Raji (cell line): ENCODE measurements at regions not wholly inside any gene's neighbourhood (a gene's known extent, or its start where the extent isn't known, plus 50 kb on each side); places are given as distances from the start of the nearest gene placed in this dataset.

Experiments used
- POLR2A ChIP-seq: IDR thresholded peaks from 2 replicates; pipeline ENCODE4 v1.6.1; 2011; ENCODE audit warnings: low read depth, low read length, control low read depth; ENCODE audit not compliant: insufficient read depth

GRCh38 chr15:69669446-69669845, 216.8 kb downstream of the RPLP1 start:
- no peak for TF ChIP-seq POLR2A

GRCh38 chr15:69673291-69673881, 220.8 kb downstream of the RPLP1 start:
- TF ChIP-seq POLR2A = no peak

- no peak for TF ChIP-seq POLR2A
These were observed 223.1 kb downstream of the RPLP1 start for GRCh38 chr15:69675731-69676130.

GRCh38 chr15:69677403-69677802, 224.8 kb downstream of the RPLP1 start:
- TF ChIP-seq POLR2A = no peak

GRCh38 chr15:69679623-69680228, 227.1 kb downstream of the RPLP1 start:
- no peak for TF ChIP-seq POLR2A

- TF ChIP-seq POLR2A = no peak
These were observed 233.2 kb downstream of the RPLP1 start for GRCh38 chr15:69685512-69686452.

- no peak for TF ChIP-seq POLR2A
These were observed 234.0 kb downstream of the RPLP1 start for GRCh38 chr15:69686626-69687025.

- no peak for TF ChIP-seq POLR2A
These were observed 236.5 kb downstream of the RPLP1 start for GRCh38 chr15:69689133-69689532.

GRCh38 chr15:69691307-69692015, 238.8 kb downstream of the RPLP1 start:
- no peak for TF ChIP-seq POLR2A

GRCh38 chr15:69692342-69692741, 239.7 kb downstream of the RPLP1 start:
- TF ChIP-seq POLR2A = no peak

GRCh38 chr15:69693059-69693458, 240.4 kb downstream of the RPLP1 start:
- TF ChIP-seq POLR2A = no peak

GRCh38 chr15:69696946-69697345, 244.3 kb downstream of the RPLP1 start:
- no peak for TF ChIP-seq POLR2A

GRCh38 chr15:69697916-69698315, 245.3 kb downstream of the RPLP1 start:
- no peak for TF ChIP-seq POLR2A

GRCh38 chr15:69699096-69699495, 246.5 kb downstream of the RPLP1 start:
- TF ChIP-seq POLR2A = no peak

- TF ChIP-seq POLR2A = no peak
These were observed 247.8 kb downstream of the RPLP1 start for GRCh38 chr15:69700380-69700779.
